BLaER1 treated with 17β-estradiol and CSF1 and Interleukin-3, amounts not matched to agents 10 nM and 100 nM (cell line): ENCODE measurements at regions not wholly inside any gene's neighbourhood (a gene's known extent, or its start where the extent isn't known, plus 50 kb on each side); places are given as distances from the start of the nearest gene placed in this dataset.

Experiments used
- H3K27ac ChIP-seq, 11 experiments: shearing (Covaris generic); formaldehyde crosslinking; 2 replicates each; pipeline ENCODE4 v1.8.1; 2022
- H3K27me3 ChIP-seq, 11 experiments: shearing (Covaris generic); formaldehyde crosslinking; 2 replicates each; pipeline ENCODE4 v1.8.1; 2022
- H3K36me3 ChIP-seq, 11 experiments: shearing (Covaris generic); formaldehyde crosslinking; 2 replicates each; pipeline ENCODE4 v1.8.1; 2022
- H3K4me1 ChIP-seq, 10 experiments: shearing (Covaris generic); formaldehyde crosslinking; 2 replicates each; pipeline ENCODE4 v1.8.1; 2022
- H3K4me2 ChIP-seq, 11 experiments: shearing (Covaris generic); formaldehyde crosslinking; 2 replicates each; pipeline ENCODE4 v1.8.1; 2022
- H3K4me3 ChIP-seq, 10 experiments: shearing (Covaris generic); formaldehyde crosslinking; 2 replicates each; pipeline ENCODE4 v1.8.1; 2022
- H3K9ac ChIP-seq, 11 experiments: shearing (Covaris generic); formaldehyde crosslinking; 2 replicates each; pipeline ENCODE4 v1.8.1; 2022
- H3K9me3 ChIP-seq, 11 experiments: shearing (Covaris generic); formaldehyde crosslinking; replicated peaks in 1 of 11; 2 replicates each; pipeline ENCODE4 v1.8.1; 2022
- H4K20me1 ChIP-seq, 11 experiments: shearing (Covaris generic); formaldehyde crosslinking; 2 replicates each; pipeline ENCODE4 v1.8.1; 2022
- Cebpa-rat ChIP-seq, 11 experiments: shearing (Covaris generic); IDR thresholded peaks; 2 replicates each; pipeline ENCODE4 v1.8.1; 2022

GRCh38 chr6:71383476-71383875, 94.9 kb downstream of the OGFRL1 start:
- Histone ChIP-seq H3K4me2 (peak overlapping the region in 5 of 11 experiments; percentile 32 to 80 (median 39); a peak in 9 of 22 replicates), H3K36me3 (no peaks in the 10 kb centered on the region), H3K4me3 (no peak overlapping the region), H3K27ac (peak overlapping the region in 6 of 11 experiments; percentile 26 to 89 (median 44); a peak in 9 of 22 replicates), H3K9me3 (0 out of 22 replicates have a peak, but pooled peaks cover 0 to 4% (median 0%) of the 10 kb centered on the region in 11 experiments), H3K27me3 (no peaks in the 10 kb centered on the region), H4K20me1 (no peaks in the 10 kb centered on the region), H3K9ac (peak overlapping the region in 4 of 11 experiments; percentile 14 to 50 (median 32); a peak in 4 of 22 replicates), H3K4me1 (peaks cover 31 to 65% (median 53%) of the 10 kb centered on the region in 10 experiments)
- no peak for TF ChIP-seq Cebpa-rat (IDR thresholded peaks at IDR 0.05)

GRCh38 chr6:71383901-71384489, 95.4 kb downstream of the OGFRL1 start:
- Histone ChIP-seq H3K4me2 (peak overlapping the region in 5 of 11 experiments; percentile 32 to 80 (median 39); a peak in 11 of 22 replicates), H3K9me3 (no peaks in the 10 kb centered on the region), H3K27me3 (no peaks in the 10 kb centered on the region), H3K36me3 (no peaks in the 10 kb centered on the region), H4K20me1 (no peaks in the 10 kb centered on the region), H3K9ac (peak overlapping the region in 4 of 11 experiments; percentile 14 to 50 (median 32); a peak in 5 of 22 replicates), H3K4me3 (no peak overlapping the region), H3K4me1 (peaks cover 37 to 71% (median 58%) of the 10 kb centered on the region in 10 experiments), H3K27ac (peak overlapping the region in 7 of 11 experiments; percentile 26 to 89 (median 54); a peak in 10 of 22 replicates)
- no peak for TF ChIP-seq Cebpa-rat (IDR thresholded peaks at IDR 0.05)

GRCh38 chr6:71385111-71385822, 96.7 kb downstream of the OGFRL1 start:
- TF ChIP-seq Cebpa-rat (IDR thresholded peaks at IDR 0.05) = no peak
- no peak overlapping the region for H3K4me3 ChIP-seq
- peak overlapping the region in 9 of 11 experiments; percentile 7 to 80 (median 44); a peak in 14 of 22 replicates for H3K4me2 ChIP-seq
- H3K36me3 ChIP-seq = no peaks in the 10 kb centered on the region
- peaks cover 46 to 83% (median 71%) of the 10 kb centered on the region in 10 experiments for H3K4me1 ChIP-seq
- H3K9ac ChIP-seq = no peak overlapping the region; a peak in 1 of 22 replicates
- peak overlapping the region in 6 of 11 experiments; percentile 65 to 89 (median 83); a peak in 10 of 22 replicates for H3K27ac ChIP-seq
- no peaks in the 10 kb centered on the region for H3K27me3 ChIP-seq
- H3K9me3 ChIP-seq = peaks cover 0 to 10% (median 0%) of the 10 kb centered on the region in 11 experiments; a peak in 8 of 22 replicates
- no peaks in the 10 kb centered on the region for H4K20me1 ChIP-seq

GRCh38 chr6:71386215-71386614, 97.6 kb downstream of the OGFRL1 start:
- peak overlapping the region in 8 of 11 experiments; percentile 6 to 89 (median 78); a peak in 13 of 22 replicates for H3K27ac ChIP-seq
- peak overlapping the region in 7 of 11 experiments; percentile 15 to 80 (median 50); a peak in 11 of 22 replicates for H3K4me2 ChIP-seq
- no peaks in the 10 kb centered on the region for H3K27me3 ChIP-seq
- no peaks in the 10 kb centered on the region for H4K20me1 ChIP-seq
- peaks cover 0 to 16% (median 0%) of the 10 kb centered on the region in 11 experiments; a peak in 9 of 22 replicates for H3K9me3 ChIP-seq
- no peak overlapping the region for H3K4me3 ChIP-seq
- H3K36me3 ChIP-seq = no peaks in the 10 kb centered on the region
- no peak for TF ChIP-seq Cebpa-rat (IDR thresholded peaks at IDR 0.05)
- H3K9ac ChIP-seq = peak overlapping the region in 2 of 11 experiments; percentile 32 to 35; a peak in 1 of 22 replicates
- peaks cover 47 to 84% (median 76%) of the 10 kb centered on the region in 10 experiments for H3K4me1 ChIP-seq

GRCh38 chr6:71387179-71387578, 98.6 kb downstream of the OGFRL1 start:
- H3K36me3 ChIP-seq = no peaks in the 10 kb centered on the region
- H4K20me1 ChIP-seq = no peaks in the 10 kb centered on the region
- H3K4me3 ChIP-seq = no peak overlapping the region
- no peaks in the 10 kb centered on the region for H3K27me3 ChIP-seq
- H3K9ac ChIP-seq = peak overlapping the region in 6 of 11 experiments; percentile 19 to 72 (median 63); a peak in 11 of 22 replicates
- peaks cover 0 to 26% (median 5%) of the 10 kb centered on the region in 11 experiments; a peak in 10 of 22 replicates for H3K9me3 ChIP-seq
- peak overlapping the region in 9 of 11 experiments; percentile 47 to 89 (median 73); a peak in 17 of 22 replicates for H3K27ac ChIP-seq
- H3K4me1 ChIP-seq = peaks cover 53 to 88% (median 83%) of the 10 kb centered on the region in 10 experiments
- TF ChIP-seq Cebpa-rat (IDR thresholded peaks at IDR 0.05) = peak in 5 of 11 experiments; percentile 62 to 86 (median 82); a peak in 10 of 22 replicates
- peak overlapping the region; percentile 29 to 81 (median 78); a peak in 21 of 22 replicates for H3K4me2 ChIP-seq

- no peaks in the 10 kb centered on the region for H3K27me3 ChIP-seq
- H3K27ac ChIP-seq = peak overlapping the region in 9 of 11 experiments; percentile 47 to 89 (median 73); a peak in 19 of 22 replicates
- peak overlapping the region in 8 of 11 experiments; percentile 19 to 72 (median 54); a peak in 14 of 22 replicates for H3K9ac ChIP-seq
- H3K4me3 ChIP-seq = no peak overlapping the region
- peaks cover 59 to 95% (median 89%) of the 10 kb centered on the region in 10 experiments for H3K4me1 ChIP-seq
- no peaks in the 10 kb centered on the region for H3K36me3 ChIP-seq
- no peak for TF ChIP-seq Cebpa-rat (IDR thresholded peaks at IDR 0.05)
- peaks cover 0 to 27% (median 5%) of the 10 kb centered on the region in 11 experiments; a peak in 10 of 22 replicates for H3K9me3 ChIP-seq
- peak overlapping the region; percentile 68 to 81 (median 78) for H3K4me2 ChIP-seq
- no peaks in the 10 kb centered on the region for H4K20me1 ChIP-seq
These were observed 99.6 kb downstream of the OGFRL1 start for GRCh38 chr6:71388068-71388744.

- peak overlapping the region in 9 of 11 experiments; percentile 47 to 89 (median 73); a peak in 19 of 22 replicates for H3K27ac ChIP-seq
- H3K27me3 ChIP-seq = no peaks in the 10 kb centered on the region
- H3K4me1 ChIP-seq = peaks cover 60 to 96% (median 90%) of the 10 kb centered on the region in 10 experiments
- no peak overlapping the region for H3K4me3 ChIP-seq
- H3K4me2 ChIP-seq = peak overlapping the region; percentile 68 to 81 (median 78)
- H3K9me3 ChIP-seq = peaks cover 0 to 27% (median 5%) of the 10 kb centered on the region in 11 experiments; a peak in 10 of 22 replicates
- H4K20me1 ChIP-seq = no peaks in the 10 kb centered on the region
- TF ChIP-seq Cebpa-rat (IDR thresholded peaks at IDR 0.05) = no peak
- H3K9ac ChIP-seq = peak overlapping the region in 7 of 11 experiments; percentile 31 to 72 (median 59); a peak in 12 of 22 replicates
- H3K36me3 ChIP-seq = no peaks in the 10 kb centered on the region
These were observed 100.4 kb downstream of the OGFRL1 start for GRCh38 chr6:71388856-71389527.

GRCh38 chr6:71391126-71391525, 102.5 kb downstream of the OGFRL1 start:
- no peaks in the 10 kb centered on the region for H3K27me3 ChIP-seq
- H3K9me3 ChIP-seq = peaks cover 0 to 27% (median 5%) of the 10 kb centered on the region in 11 experiments; a peak in 10 of 22 replicates
- no peak overlapping the region for H3K9ac ChIP-seq
- peak overlapping the region in 3 of 11 experiments; percentile 15 to 38 (median 23); a peak in 4 of 22 replicates for H3K27ac ChIP-seq
- peaks cover 75 to 97% (median 90%) of the 10 kb centered on the region in 10 experiments for H3K4me1 ChIP-seq
- no peak for TF ChIP-seq Cebpa-rat (IDR thresholded peaks at IDR 0.05)
- no peaks in the 10 kb centered on the region for H4K20me1 ChIP-seq
- H3K4me2 ChIP-seq = peak overlapping the region; percentile 11 to 81 (median 68); a peak in 15 of 22 replicates
- H3K4me3 ChIP-seq = no peak overlapping the region
- H3K36me3 ChIP-seq = no peaks in the 10 kb centered on the region
